Mesothelial cell of epicardium (in vitro differentiated cells): ENCODE measurements at regions not wholly inside any gene's neighbourhood (a gene's known extent, or its start where the extent isn't known, plus 50 kb on each side); places are given as distances from the start of the nearest gene placed in this dataset.

Source experiments
- DNase-seq, 2 experiments: peaks; one replicate each; pipeline ENCODE4 v3.0.0; 2021; ENCODE audit warnings: low spot score in 2 of 2; ENCODE audit not compliant: unreplicated experiment in 2 of 2
- H3K27ac Mint-ChIP-seq: 2 replicates; pipeline ENCODE4 v1.8.0; 2021; ENCODE audit warnings: mixed read lengths
- H3K27me3 Mint-ChIP-seq: 2 replicates; pipeline ENCODE4 v1.8.0; 2021; ENCODE audit warnings: low read depth, mixed read lengths
- H3K36me3 Mint-ChIP-seq: 2 replicates; pipeline ENCODE4 v1.8.0; 2021; ENCODE audit warnings: mixed read lengths
- H3K4me1 Mint-ChIP-seq: 2 replicates; pipeline ENCODE4 v1.8.0; 2021; ENCODE audit warnings: mixed read lengths
- H3K4me3 Mint-ChIP-seq: 2 replicates; pipeline ENCODE4 v1.8.0; 2021; ENCODE audit warnings: mild to moderate bottlenecking, moderate library complexity, mixed read lengths
- H3K9me3 Mint-ChIP-seq: 2 replicates; pipeline ENCODE4 v1.8.0; 2021; ENCODE audit warnings: mixed read lengths
- TF ChIP-seq, protein P1 (sequence below): fragments of 200-600 bp; sonication (generic); IDR thresholded peaks from one replicate; pipeline ENCODE4 v1.5.0; 2021; ENCODE audit warnings: antibody characterized with exemption; ENCODE audit not compliant: unreplicated experiment

DNA sequence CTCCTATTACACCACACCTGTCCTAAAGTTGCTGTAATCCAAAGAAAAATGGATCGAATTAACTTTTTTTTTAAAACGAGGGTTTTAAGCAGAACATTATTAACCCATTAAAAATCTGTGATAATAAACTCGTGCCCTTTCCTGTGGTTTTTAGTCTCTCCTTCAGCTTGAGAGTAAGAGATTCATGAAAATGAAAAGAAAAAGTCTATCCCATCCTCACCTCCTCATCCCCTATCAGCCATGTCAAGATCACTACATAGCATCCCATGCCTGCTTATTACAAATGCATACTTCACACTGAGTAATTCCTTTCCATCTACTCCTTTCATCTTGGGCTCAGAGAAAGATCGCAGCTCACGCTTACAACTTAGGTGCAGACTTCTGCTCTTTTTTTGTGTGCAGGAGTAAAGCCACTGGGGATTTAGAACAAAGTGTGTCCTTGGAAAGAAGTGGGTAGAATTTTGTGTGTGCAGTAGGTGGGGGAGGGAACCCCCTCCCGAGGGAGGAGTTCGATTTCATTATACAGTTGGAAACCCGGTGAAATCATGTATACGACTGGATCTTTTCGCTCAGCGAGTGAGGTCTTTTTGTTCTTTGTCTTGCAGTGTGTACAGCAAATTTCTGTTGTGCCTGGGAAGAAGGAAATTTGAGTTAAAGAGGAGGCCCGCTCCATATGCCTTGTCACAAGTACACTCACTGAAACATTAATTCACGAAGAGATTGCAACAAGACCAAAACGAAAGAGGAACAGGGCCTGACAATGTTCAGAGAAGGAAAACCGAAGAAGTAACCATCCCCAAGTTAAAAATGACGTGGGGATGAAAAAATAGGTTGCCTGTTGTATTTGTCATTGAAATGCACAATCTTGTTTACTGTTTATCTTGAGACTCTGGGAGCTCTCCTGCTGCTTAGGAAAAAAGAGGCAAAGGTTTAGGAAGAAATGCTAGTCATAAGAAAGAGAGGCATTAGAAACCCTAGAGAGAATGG lies 146.5 kb upstream of the ZNF217 start:
- no peaks in the 10 kb centered on the region for H3K27me3 Mint-ChIP-seq
- H3K4me1 Mint-ChIP-seq = peaks cover 59% of the 10 kb centered on the region
- TF ChIP-seq, protein P1, sequence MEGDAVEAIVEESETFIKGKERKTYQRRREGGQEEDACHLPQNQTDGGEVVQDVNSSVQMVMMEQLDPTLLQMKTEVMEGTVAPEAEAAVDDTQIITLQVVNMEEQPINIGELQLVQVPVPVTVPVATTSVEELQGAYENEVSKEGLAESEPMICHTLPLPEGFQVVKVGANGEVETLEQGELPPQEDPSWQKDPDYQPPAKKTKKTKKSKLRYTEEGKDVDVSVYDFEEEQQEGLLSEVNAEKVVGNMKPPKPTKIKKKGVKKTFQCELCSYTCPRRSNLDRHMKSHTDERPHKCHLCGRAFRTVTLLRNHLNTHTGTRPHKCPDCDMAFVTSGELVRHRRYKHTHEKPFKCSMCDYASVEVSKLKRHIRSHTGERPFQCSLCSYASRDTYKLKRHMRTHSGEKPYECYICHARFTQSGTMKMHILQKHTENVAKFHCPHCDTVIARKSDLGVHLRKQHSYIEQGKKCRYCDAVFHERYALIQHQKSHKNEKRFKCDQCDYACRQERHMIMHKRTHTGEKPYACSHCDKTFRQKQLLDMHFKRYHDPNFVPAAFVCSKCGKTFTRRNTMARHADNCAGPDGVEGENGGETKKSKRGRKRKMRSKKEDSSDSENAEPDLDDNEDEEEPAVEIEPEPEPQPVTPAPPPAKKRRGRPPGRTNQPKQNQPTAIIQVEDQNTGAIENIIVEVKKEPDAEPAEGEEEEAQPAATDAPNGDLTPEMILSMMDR = no peak
- DNase-seq = no peak
- peak overlapping the region; percentile 64 for H3K4me3 Mint-ChIP-seq
- no peaks in the 10 kb centered on the region for H3K9me3 Mint-ChIP-seq
- H3K36me3 Mint-ChIP-seq = no peaks in the 10 kb centered on the region
- peak overlapping the region; percentile 97 for H3K27ac Mint-ChIP-seq

- Mint-ChIP-seq H3K4me3 (peak overlapping the region; percentile 64), H3K36me3 (no peaks in the 10 kb centered on the region), H3K27me3 (no peaks in the 10 kb centered on the region), H3K4me1 (peaks cover 62% of the 10 kb centered on the region), H3K27ac (peak overlapping the region; percentile 97), H3K9me3 (no peaks in the 10 kb centered on the region)
- DNase-seq = no peak
- TF ChIP-seq, protein P1 = no peak
These were observed 145.5 kb upstream of the ZNF217 start for GRCh38 chr20:53738945-53739798.

DNA sequence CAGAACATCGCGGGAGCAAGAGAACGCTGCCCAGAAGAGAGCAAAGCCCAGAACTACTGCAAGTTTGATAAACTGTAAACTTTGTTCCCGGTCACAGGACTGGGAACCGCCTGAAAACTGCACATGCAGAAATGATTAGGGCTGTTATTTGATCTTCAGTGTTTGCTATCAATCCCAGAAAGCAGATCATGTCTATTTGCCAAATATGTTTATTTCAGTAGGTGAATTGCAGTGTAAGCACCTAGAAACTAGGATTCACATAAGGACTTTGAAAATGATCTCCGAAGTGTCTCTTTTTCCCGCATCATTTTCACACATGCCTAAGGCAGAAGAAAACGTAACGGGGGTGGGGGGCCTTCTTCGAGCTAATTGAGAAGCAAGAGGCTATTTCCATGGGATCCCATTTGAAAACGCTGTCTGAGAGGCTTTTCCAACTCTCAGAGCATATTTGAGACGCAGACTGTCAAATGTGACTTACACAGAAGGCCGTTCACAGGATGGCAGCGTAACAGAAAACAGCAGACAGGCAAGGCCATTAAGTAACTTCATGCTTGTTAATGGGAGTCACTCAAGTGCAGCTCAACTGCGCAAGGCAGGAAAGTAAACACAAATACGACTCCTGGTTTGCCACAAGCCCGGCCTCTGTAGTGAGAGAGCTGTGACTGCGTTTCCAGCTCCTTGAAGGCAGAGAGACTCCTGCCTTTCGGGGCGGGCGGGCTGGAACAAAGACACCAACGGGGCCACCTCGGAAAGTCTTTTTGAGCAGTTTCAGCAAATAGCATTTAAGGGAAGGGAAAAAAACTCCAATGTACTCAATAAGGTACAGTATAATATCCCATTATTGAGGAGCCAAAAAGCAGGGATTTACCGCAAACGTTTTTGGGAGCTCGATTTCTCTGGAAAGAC lies 144.7 kb upstream of the ZNF217 start:
- no peaks in the 10 kb centered on the region for H3K9me3 Mint-ChIP-seq
- no peaks in the 10 kb centered on the region for H3K27me3 Mint-ChIP-seq
- peak in 1 of 2 experiments; percentile 63 for DNase-seq
- H3K4me3 Mint-ChIP-seq = peak overlapping the region; percentile 64
- TF ChIP-seq, protein P1 = no peak
- no peaks in the 10 kb centered on the region for H3K36me3 Mint-ChIP-seq
- peak overlapping the region; percentile 97 for H3K27ac Mint-ChIP-seq
- H3K4me1 Mint-ChIP-seq = peaks cover 64% of the 10 kb centered on the region

GRCh38 chr20:53737396-53738038 lies 143.9 kb upstream of the ZNF217 start:
- no peak for DNase-seq
- TF ChIP-seq, protein P1 = no peak
- no peaks in the 10 kb centered on the region for H3K27me3 Mint-ChIP-seq
- no peaks in the 10 kb centered on the region for H3K36me3 Mint-ChIP-seq
- H3K9me3 Mint-ChIP-seq = no peaks in the 10 kb centered on the region
- peak overlapping the region; percentile 97 for H3K27ac Mint-ChIP-seq
- peak overlapping the region; percentile 64 for H3K4me3 Mint-ChIP-seq
- H3K4me1 Mint-ChIP-seq = peaks cover 64% of the 10 kb centered on the region
